Thoracic aorta (tissue), 2 donors: ENCODE measurements at regions not wholly inside any gene's neighbourhood (a gene's known extent, or its start where the extent isn't known, plus 50 kb on each side); places are given as distances from the start of the nearest gene placed in this dataset.
A peak's percentile ranks its signal among the peaks of the same experiment; 100 is the strongest.

ENCODE experiments used
- ATAC-seq: fragments of 150-250 bp; one replicate; pipeline ENCODE4 v1.8.0; 2017; ENCODE audit warnings: low read depth; ENCODE audit not compliant: insufficient number of reproducible peaks, low FRiP score
- DNase-seq: peaks from one replicate; pipeline ENCODE4 v3.0.0-alpha.2; 2020; ENCODE audit warnings: low spot score
- H3K27ac ChIP-seq, 2 donors: fragments of 200-600 bp; sonication (generic); 1 replicate in 1 of 2; 2 replicates in 1 of 2; pipeline ENCODE4 v1.5.1; 2016; ENCODE audit warnings: mild to moderate bottlenecking in 2 of 2, moderate library complexity in 2 of 2
- H3K27me3 ChIP-seq: fragments of 200-600 bp; sonication (generic); replicated peaks from 2 replicates; pipeline ENCODE4 v1.6.0; 2016; ENCODE audit warnings: mild to moderate bottlenecking; ENCODE audit not compliant: insufficient read depth
- H3K36me3 ChIP-seq: fragments of 200-600 bp; sonication (generic); one replicate; pipeline ENCODE4 v1.5.1; 2016
- H3K4me1 ChIP-seq, 2 donors: fragments of 200-600 bp; sonication (generic); 1 replicate in 1 of 2; 2 replicates in 1 of 2; pipeline versions ENCODE4 v1.5.1 to v1.6.0; 2016; ENCODE audit warnings: low read depth in 2 of 2, mild to moderate bottlenecking in 1 of 2; ENCODE audit not compliant: control insufficient read depth in 1 of 2
- H3K4me3 ChIP-seq: fragments of 200-600 bp; sonication (generic); 2 replicates; pipeline ENCODE4 v1.5.1; 2016; ENCODE audit warnings: mild to moderate bottlenecking
- H3K9me3 ChIP-seq: fragments of 200-600 bp; sonication (generic); 2 replicates; pipeline ENCODE4 v1.5.1; 2016
- CTCF ChIP-seq: fragments of 200-600 bp; sonication (generic); IDR thresholded peaks from one replicate; pipeline ENCODE4 v1.5.1; 2019; ENCODE audit warnings: antibody characterized with exemption

GRCh38 chr4:181319629-181320028 lies 923.6 kb upstream of the TENM3 start:
- no peaks in the 10 kb centered on the region for H3K9me3 ChIP-seq
- H3K4me3 ChIP-seq, result no peak overlapping the region
- no peak overlapping the region for H3K27ac ChIP-seq
- no peaks in the 10 kb centered on the region for H3K27me3 ChIP-seq
- no peak for DNase-seq
- no peak for ATAC-seq
- no peaks in the 10 kb centered on the region for H3K4me1 ChIP-seq
- H3K36me3 ChIP-seq, result no peaks in the 10 kb centered on the region
- no peak for TF ChIP-seq CTCF

GRCh38 chr4:181323061-181323460 lies 920.1 kb upstream of the TENM3 start:
- no peaks in the 10 kb centered on the region for H3K27me3 ChIP-seq
- H3K4me1 ChIP-seq, result no peaks in the 10 kb centered on the region
- no peaks in the 10 kb centered on the region for H3K36me3 ChIP-seq
- TF ChIP-seq CTCF, result no peak
- H3K9me3 ChIP-seq, result no peaks in the 10 kb centered on the region
- H3K27ac ChIP-seq, result no peak overlapping the region
- ATAC-seq (no peak), DNase-seq (no peak)
- H3K4me3 ChIP-seq, result no peak overlapping the region

- DNase-seq, result no peak
- Histone ChIP-seq H3K4me1 (no peaks in the 10 kb centered on the region), H3K4me3 (no peak overlapping the region), H3K27ac (no peak overlapping the region), H3K36me3 (no peaks in the 10 kb centered on the region), H3K9me3 (no peaks in the 10 kb centered on the region), H3K27me3 (no peaks in the 10 kb centered on the region)
- peak; percentile 16 for ATAC-seq
- no peak for TF ChIP-seq CTCF
Observed at GRCh38 chr4:181330654-181331201, 912.5 kb upstream of the TENM3 start.

GRCh38 chr4:181331214-181331613 lies 912.0 kb upstream of the TENM3 start:
- TF ChIP-seq CTCF, result no peak
- H3K36me3 ChIP-seq, result no peaks in the 10 kb centered on the region
- no peaks in the 10 kb centered on the region for H3K27me3 ChIP-seq
- ATAC-seq (no peak), DNase-seq (no peak)
- H3K27ac ChIP-seq, result no peak overlapping the region
- no peak overlapping the region for H3K4me3 ChIP-seq
- no peaks in the 10 kb centered on the region for H3K9me3 ChIP-seq
- H3K4me1 ChIP-seq, result no peaks in the 10 kb centered on the region

GRCh38 chr4:181345931-181346330 lies 897.3 kb upstream of the TENM3 start:
- H3K36me3 ChIP-seq, result no peaks in the 10 kb centered on the region
- ATAC-seq (no peak), DNase-seq (no peak)
- no peak overlapping the region for H3K4me3 ChIP-seq
- no peak for TF ChIP-seq CTCF
- H3K4me1 ChIP-seq, result no peaks in the 10 kb centered on the region
- no peaks in the 10 kb centered on the region for H3K27me3 ChIP-seq
- H3K27ac ChIP-seq, result no peak overlapping the region
- H3K9me3 ChIP-seq, result no peaks in the 10 kb centered on the region
